ENCODE measurements at regions not wholly inside any gene's neighbourhood (a gene's known extent, or its start where the extent isn't known, plus 50 kb on each side); places are given as distances from the start of the nearest gene placed in this dataset.

GRCh38 chr11:69873166-69874077, 54.2 kb upstream of the FGF3 start:
- no peaks in the 10 kb centered on the region for H4K20me1 ChIP-seq (ENCODE audit: insufficient read depth, low read length)
- H3K27ac ChIP-seq (ENCODE audit: low read depth, low read length): no peak overlapping the region
- no peak for FAIRE-seq
- no peak overlapping the region for H3K4me2 ChIP-seq (ENCODE audit: low read length)
- H3K27me3 ChIP-seq (ENCODE audit: insufficient read depth, low read length): peaks cover 20% of the 10 kb centered on the region
- peaks cover 61% of the 10 kb centered on the region for H3K27me3 Mint-ChIP-seq (ENCODE audit: low read depth, unreplicated experiment)
- H3K4me3 Mint-ChIP-seq (ENCODE audit: unreplicated experiment): no peak overlapping the region
- no peaks in the 10 kb centered on the region for H3K9me3 Mint-ChIP-seq (ENCODE audit: unreplicated experiment)
- no peak overlapping the region for H3K4me3 ChIP-seq (ENCODE audit: insufficient read depth, low read depth, low read length)
- H3K27ac Mint-ChIP-seq (ENCODE audit: unreplicated experiment): no peak overlapping the region
- no peaks in the 10 kb centered on the region for H3K9me3 ChIP-seq (ENCODE audit: insufficient read depth, low read depth, low read length)
- H3K36me3 ChIP-seq (ENCODE audit: insufficient read depth, low read length): no peaks in the 10 kb centered on the region
- no peak for TF ChIP-seq EZH2 (IDR thresholded peaks at IDR 0.05; ENCODE audit: insufficient read depth, low read length)
- TF ChIP-seq, protein P1, sequence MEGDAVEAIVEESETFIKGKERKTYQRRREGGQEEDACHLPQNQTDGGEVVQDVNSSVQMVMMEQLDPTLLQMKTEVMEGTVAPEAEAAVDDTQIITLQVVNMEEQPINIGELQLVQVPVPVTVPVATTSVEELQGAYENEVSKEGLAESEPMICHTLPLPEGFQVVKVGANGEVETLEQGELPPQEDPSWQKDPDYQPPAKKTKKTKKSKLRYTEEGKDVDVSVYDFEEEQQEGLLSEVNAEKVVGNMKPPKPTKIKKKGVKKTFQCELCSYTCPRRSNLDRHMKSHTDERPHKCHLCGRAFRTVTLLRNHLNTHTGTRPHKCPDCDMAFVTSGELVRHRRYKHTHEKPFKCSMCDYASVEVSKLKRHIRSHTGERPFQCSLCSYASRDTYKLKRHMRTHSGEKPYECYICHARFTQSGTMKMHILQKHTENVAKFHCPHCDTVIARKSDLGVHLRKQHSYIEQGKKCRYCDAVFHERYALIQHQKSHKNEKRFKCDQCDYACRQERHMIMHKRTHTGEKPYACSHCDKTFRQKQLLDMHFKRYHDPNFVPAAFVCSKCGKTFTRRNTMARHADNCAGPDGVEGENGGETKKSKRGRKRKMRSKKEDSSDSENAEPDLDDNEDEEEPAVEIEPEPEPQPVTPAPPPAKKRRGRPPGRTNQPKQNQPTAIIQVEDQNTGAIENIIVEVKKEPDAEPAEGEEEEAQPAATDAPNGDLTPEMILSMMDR (IDR thresholded peaks at IDR 0.05; ENCODE audit: insufficient read depth, low read depth, low read length): no peak
- H3K4me1 Mint-ChIP-seq (ENCODE audit: low read depth, unreplicated experiment): no peaks in the 10 kb centered on the region
- H2AFZ ChIP-seq (ENCODE audit: low read depth, low read length): no peak overlapping the region
- H3K9ac ChIP-seq (ENCODE audit: low read length): no peak overlapping the region
- H3K36me3 Mint-ChIP-seq (ENCODE audit: low read depth, unreplicated experiment): no peaks in the 10 kb centered on the region
- H3K4me1 ChIP-seq (ENCODE audit: insufficient read depth, low read length): no peaks in the 10 kb centered on the region
- no peak for DNase-seq (ENCODE audit: low read depth)
- H3K79me2 ChIP-seq (ENCODE audit: insufficient read depth, low read length): no peaks in the 10 kb centered on the region

DNA sequence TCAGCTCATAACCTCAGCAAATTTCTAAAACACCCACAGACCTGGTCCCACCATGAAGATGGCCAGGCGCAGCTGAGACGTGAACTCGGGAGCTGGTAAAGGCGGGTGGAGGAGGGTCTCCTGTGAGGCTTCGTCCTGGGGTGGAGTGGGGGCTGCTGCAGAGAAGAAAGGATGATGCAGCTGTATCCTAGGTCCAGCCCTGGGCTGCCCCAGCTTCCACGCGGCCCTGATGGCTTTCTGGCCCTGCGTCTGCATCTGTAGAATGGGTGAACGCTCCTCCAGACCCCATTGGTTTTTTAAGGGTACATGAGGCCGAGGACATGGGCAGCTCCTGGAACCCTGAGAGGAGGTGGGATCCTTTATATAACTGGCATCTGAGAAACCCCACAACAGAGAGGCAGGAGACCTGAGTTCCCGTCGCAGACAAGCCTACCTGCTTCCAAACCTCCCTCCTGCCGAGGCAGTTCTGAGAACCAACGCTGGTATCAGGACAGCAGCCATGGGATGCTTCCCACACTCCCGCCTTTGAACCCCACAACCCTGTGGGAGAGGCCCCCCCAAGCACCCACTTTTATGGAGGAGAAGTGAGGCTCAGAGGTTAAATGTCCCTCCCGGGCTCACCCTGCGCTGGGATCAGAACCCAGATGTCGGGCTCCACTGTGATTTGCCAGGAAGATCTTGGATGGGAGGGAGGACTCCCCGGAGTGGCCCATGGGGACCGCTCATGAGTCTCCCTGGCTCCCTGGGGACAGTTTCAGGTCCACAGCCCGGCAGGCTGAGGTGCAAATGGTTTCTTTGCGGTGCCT, 55.2 kb upstream of the FGF3 start:
- Histone ChIP-seq H3K4me2 (ENCODE audit: low read length) (no peak overlapping the region), H2AFZ (ENCODE audit: low read depth, low read length) (no peak overlapping the region), H3K27ac (ENCODE audit: low read depth, low read length) (no peak overlapping the region), H3K36me3 (ENCODE audit: insufficient read depth, low read length) (no peaks in the 10 kb centered on the region), H3K4me1 (ENCODE audit: insufficient read depth, low read length) (no peaks in the 10 kb centered on the region), H3K9me3 (ENCODE audit: insufficient read depth, low read depth, low read length) (no peaks in the 10 kb centered on the region), H3K27me3 (ENCODE audit: insufficient read depth, low read length) (peaks cover 20% of the 10 kb centered on the region), H3K9ac (ENCODE audit: low read length) (no peak overlapping the region), H3K4me3 (ENCODE audit: insufficient read depth, low read depth, low read length) (no peak overlapping the region), H4K20me1 (ENCODE audit: insufficient read depth, low read length) (no peaks in the 10 kb centered on the region), H3K79me2 (ENCODE audit: insufficient read depth, low read length) (no peaks in the 10 kb centered on the region)
- peaks cover 59% of the 10 kb centered on the region for H3K27me3 Mint-ChIP-seq (ENCODE audit: low read depth, unreplicated experiment)
- H3K27ac Mint-ChIP-seq (ENCODE audit: unreplicated experiment): no peak overlapping the region
- H3K4me3 Mint-ChIP-seq (ENCODE audit: unreplicated experiment): no peak overlapping the region
- no peaks in the 10 kb centered on the region for H3K36me3 Mint-ChIP-seq (ENCODE audit: low read depth, unreplicated experiment)
- FAIRE-seq (no peak), DNase-seq (ENCODE audit: low read depth) (no peak)
- H3K4me1 Mint-ChIP-seq (ENCODE audit: low read depth, unreplicated experiment): no peaks in the 10 kb centered on the region
- no peak for TF ChIP-seq EZH2 (IDR thresholded peaks at IDR 0.05; ENCODE audit: insufficient read depth, low read length)
- TF ChIP-seq, protein P1 (IDR thresholded peaks at IDR 0.05; ENCODE audit: insufficient read depth, low read depth, low read length): no peak
- H3K9me3 Mint-ChIP-seq (ENCODE audit: unreplicated experiment): no peaks in the 10 kb centered on the region
